Hematopoietic multipotent progenitor cell treated with erythropoietin and hydrocortisone succinate and interleukin-3 and kit ligand, for 4 days (in vitro differentiated cells): ENCODE measurements at regions not wholly inside any gene's neighbourhood (a gene's known extent, or its start where the extent isn't known, plus 50 kb on each side); places are given as distances from the start of the nearest gene placed in this dataset.
A peak's percentile ranks its signal among the peaks of the same experiment; 100 is the strongest.
"Not testable (repeated sequence)": the region's sequence is repeated elsewhere in the genome, so short reads cannot be mapped to it uniquely, and the experiment has no call there.

ENCODE experiments used
- DNase-seq: peaks from one replicate; pipeline ENCODE4 v3.0.0-alpha.2; 2015

- DNase-seq = not testable (repeated sequence)
Measured at GRCh38 chr18:14606546-14606945, 63.1 kb upstream of the POTEC start.

GRCh38 chr18:14607360-14607759, 64.0 kb upstream of the POTEC start:
- DNase-seq = not testable (repeated sequence)

DNA sequence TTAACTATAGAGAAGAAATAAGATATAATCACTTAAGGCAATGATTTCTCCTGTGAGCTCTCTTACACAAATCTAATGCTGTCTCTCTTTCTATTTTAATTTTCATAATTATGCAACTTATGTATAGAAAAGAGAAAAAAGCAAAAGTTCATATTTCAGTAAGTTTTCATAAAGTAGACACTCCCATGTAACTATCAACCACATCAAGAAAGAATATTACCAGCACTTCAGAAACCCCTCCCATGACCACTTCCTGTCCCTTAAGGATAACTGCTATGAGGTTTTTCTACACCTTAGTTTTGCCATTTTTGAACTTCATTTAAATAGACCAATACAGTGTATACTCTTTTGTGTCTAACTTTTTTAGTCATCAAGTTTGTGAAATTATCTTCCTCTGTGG, 69.0 kb upstream of the POTEC start:
- DNase-seq = not testable (repeated sequence)

DNA sequence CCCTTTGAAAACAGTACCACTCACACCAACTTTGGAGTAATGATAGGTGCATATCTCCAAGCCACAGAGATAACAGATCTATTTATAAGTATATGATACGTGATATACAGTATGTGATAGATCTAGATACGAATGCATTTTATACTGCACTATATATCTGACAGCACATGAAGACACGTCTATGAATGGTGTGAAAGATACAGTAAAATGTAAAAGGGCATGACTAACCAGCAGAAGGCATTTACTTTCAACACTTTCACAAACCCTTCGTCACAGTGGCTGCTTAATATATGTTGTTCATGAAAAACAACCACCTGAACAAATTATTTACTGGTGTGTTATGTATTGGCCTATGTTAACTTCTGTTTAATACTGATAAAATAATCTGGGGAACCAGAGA, 71.1 kb upstream of the POTEC start:
- not testable (repeated sequence) for DNase-seq

DNA sequence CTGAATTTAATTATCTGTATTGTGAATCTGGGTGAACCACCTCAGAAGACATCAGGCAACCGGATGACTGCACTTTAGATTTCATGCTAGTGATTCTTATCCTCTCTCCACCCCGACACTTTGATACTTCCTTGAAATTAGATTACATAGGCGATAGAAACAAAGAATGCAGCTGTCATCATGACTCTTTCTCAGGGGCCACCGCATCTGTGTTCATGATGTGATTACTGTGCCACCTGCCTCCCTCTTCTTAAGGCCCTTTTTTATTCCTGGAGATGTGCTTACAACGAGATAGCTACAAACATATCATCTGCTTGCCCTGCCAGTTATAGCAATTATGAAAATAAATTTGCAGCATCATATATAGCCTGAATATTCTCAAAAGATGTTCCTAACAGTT, 83.9 kb upstream of the POTEC start:
- DNase-seq = not testable (repeated sequence)

DNA sequence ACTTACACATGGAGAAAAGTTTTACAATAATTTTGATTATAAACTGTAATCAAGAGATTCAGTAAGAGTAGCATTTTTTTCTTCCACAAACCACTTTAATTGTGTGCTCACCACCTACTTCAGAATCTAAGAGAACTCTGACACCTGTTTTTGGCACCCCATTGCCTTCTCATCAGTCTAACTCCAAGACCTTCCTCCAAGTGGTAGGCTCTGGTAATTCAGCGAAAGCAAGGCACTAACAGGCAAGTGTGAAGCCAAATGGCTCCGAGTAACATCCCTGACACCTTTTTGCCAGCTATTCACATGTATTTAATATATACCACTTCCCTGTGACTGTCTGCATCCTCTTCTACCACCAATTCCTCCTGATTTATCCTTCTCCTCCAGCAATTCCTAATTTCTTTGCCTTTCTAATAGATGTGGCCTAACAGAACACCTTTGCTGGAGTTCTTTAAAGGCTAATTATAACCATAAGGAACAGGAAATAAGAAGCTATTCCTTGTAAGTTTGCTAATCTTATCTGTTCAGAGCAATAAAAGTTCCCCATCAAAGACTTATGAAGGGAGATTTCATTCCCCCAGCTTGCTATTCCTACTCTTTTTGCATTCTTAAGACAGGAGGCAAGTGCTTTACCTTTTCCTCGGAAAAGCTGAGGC, 85.1 kb upstream of the POTEC start:
- not testable (repeated sequence) for DNase-seq

DNA sequence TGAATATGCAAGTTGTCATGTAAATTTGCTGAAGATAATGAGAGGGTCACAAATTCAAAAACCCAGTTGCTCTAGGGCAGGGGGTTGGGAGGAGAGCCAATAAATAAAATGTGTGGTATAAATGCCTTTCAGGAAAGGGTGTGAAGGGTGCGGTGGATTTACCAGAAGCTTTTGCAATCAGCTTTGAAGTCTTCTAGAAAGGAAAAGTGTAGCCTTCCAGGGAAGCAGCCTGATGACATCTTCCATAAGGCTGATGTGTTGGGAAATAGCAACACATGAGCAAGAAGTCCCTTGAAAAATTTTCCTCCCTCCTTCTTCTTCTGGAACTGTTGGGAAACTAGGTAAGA, 85.6 kb upstream of the POTEC start:
- DNase-seq = not testable (repeated sequence)

DNA sequence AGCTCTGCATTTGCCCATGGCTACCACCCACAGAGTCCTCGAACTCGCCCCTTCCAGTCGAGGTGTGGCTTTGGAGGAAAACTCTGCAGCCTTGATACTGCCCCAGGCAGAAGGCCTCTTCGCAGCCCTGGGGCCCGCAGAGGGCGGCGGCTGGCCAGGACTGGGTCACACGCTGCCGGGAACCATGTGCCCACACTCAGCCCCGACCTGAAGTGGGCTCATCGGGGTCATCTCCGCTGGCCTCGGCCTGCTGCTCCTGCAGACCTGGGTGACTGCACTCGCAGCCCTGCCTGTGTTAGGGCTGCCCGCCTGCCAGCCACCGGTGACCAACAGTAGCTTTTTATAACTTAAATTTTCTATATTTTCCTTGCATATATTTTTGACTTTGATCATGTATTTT, 89.6 kb upstream of the POTEC start:
- not testable (repeated sequence) for DNase-seq

- not testable (repeated sequence) for DNase-seq
Measured at GRCh38 chr18:14638008-14638407, 94.6 kb upstream of the POTEC start.

- peak; percentile 3 for DNase-seq
Measured at GRCh38 chr18:14641121-14641520, 97.7 kb upstream of the POTEC start.

DNA sequence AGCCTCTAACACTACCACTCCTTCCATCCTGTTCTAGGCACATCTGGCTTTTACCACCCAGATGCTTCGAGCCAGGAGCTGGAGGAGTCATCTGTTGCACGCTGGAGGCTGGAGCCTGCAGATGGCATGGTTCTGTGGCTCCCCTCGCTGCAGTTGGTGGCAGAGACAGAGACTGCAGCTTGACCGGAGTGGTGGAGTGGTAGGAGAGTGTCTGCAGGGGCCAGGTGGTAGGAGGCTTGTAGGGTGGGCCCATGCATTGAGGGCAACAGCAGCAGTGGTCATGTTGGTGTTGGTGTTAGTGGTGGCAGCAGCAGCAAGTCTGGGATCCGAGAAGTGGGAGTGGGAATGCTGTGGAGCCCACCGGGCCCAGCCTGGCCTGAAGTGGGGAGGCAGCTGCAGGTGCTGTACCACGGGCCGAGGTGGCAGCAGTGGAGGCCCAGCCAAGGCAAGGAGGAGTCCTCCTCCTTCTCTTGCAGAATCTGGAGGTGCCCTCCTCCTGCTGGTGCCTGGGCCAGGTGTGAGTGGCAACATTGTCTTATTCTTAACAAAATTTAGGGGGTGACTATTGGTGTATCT, 100.4 kb upstream of the POTEC start:
- not testable (repeated sequence) for DNase-seq

DNA sequence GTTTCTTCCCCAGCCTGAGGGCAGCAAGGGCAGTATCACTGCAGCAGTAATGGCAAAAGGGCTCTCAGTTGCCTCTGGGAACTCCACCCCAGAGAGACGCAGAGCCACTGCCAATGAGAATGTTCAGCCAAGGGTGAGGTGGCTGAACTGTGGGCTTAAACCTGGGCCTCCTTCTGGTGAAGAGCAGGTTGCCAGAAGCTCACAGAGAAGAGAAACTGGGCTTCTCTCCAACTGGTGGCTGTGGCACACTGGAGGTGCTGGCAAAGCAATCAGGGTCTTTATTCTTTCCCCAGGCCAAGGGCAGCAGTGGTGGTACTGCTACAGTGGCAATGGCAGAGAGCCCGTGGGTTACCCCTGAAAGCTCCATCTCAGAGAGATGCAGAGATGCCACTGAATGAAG, 54.9 kb upstream of the ANKRD30B start:
- DNase-seq = not testable (repeated sequence)

- not testable (repeated sequence) for DNase-seq
Measured at GRCh38 chr18:14693882-14694281, 54.1 kb upstream of the ANKRD30B start.

- DNase-seq = not testable (repeated sequence)
Measured at GRCh38 chr18:14698006-14698405, 50.0 kb upstream of the ANKRD30B start.
